H1 (cell line): ENCODE measurements at regions not wholly inside any gene's neighbourhood (a gene's known extent, or its start where the extent isn't known, plus 50 kb on each side); places are given as distances from the start of the nearest gene placed in this dataset.

ENCODE experiments used
- CTCF ChIA-PET: fragments of 300-600 bp; sonication (Branson Sonifier 250); formaldehyde crosslinking; loops from one replicate; lab custom pipeline; 2021; ENCODE audit not compliant: partially characterized antibody; lab: Charles Lee
- POLR2A ChIA-PET: fragments of 300-600 bp; sonication (Branson Sonifier 250); formaldehyde crosslinking; loops from one replicate; lab custom pipeline; 2021; ENCODE audit warnings: inconsistent platforms; ENCODE audit not compliant: partially characterized antibody; lab: Charles Lee
- DNase-seq, 2 experiments: peaks; one replicate each; pipeline versions ENCODE4 v3.0.0 to v3.0.0-alpha.2; 2010 to 2022; ENCODE audit warnings: low spot score in 2 of 2, low read depth in 1 of 2, mixed read lengths in 1 of 2
- FAIRE-seq: peaks from 2 replicates; lab custom pipeline; 2011; peaks lifted over from hg19 to GRCh38; lab: Jason Lieb, UNC
- H2AFZ ChIP-seq: 2 replicates; pipeline ENCODE4 v1.8.1; 2012; ENCODE audit warnings: low read length, inconsistent platforms
- H2AK5ac ChIP-seq: 2 replicates; pipeline ENCODE4 v1.6.1; 2013; ENCODE audit warnings: low read depth, low read length
- H2BK120ac ChIP-seq: replicated peaks from 2 replicates; pipeline ENCODE3; 2013; ENCODE audit warnings: low read depth, low read length, inconsistent platforms
- H2BK12ac ChIP-seq: 2 replicates; pipeline ENCODE4 v1.6.1; 2013; ENCODE audit warnings: low read depth, low read length
- H2BK15ac ChIP-seq: 2 replicates; pipeline ENCODE4 v1.6.1; 2013; ENCODE audit warnings: low read length
- H2BK20ac ChIP-seq: 2 replicates; pipeline ENCODE4 v1.6.1; 2013; ENCODE audit warnings: low read length
- H2BK5ac ChIP-seq: 2 replicates; pipeline ENCODE4 v1.6.1; 2013; ENCODE audit warnings: low read depth, low read length
- H3K14ac ChIP-seq: 2 replicates; pipeline ENCODE4 v1.6.1; 2013; ENCODE audit warnings: inconsistent platforms; ENCODE audit not compliant: insufficient read length
- H3K18ac ChIP-seq: 2 replicates; pipeline ENCODE4 v1.6.1; 2013; ENCODE audit warnings: low read length; ENCODE audit errors: extremely low read depth
- H3K23ac ChIP-seq: 2 replicates; pipeline ENCODE4 v1.6.1; 2013; ENCODE audit warnings: inconsistent platforms; ENCODE audit not compliant: insufficient read length
- H3K23me2 ChIP-seq: 2 replicates; pipeline ENCODE4 v1.6.1; 2013; ENCODE audit warnings: low read depth, low read length
- H3K27ac ChIP-seq: 2 replicates; pipeline ENCODE4 v1.6.1; 2011; ENCODE audit warnings: low read depth, low read length, inconsistent platforms
- H3K27me3 ChIP-seq, 4 experiments: replicated peaks in 1 of 4; 1 replicate in 1 of 4; 2 replicates in 3 of 4; pipeline versions ENCODE4 v1.6.1 to v1.8.1; 2011 to 2013; ENCODE audit warnings: low read length in 3 of 4, mild to moderate bottlenecking in 3 of 4, inconsistent platforms in 2 of 4, mixed read lengths in 2 of 4, moderate library complexity in 1 of 4; ENCODE audit not compliant: control insufficient read depth in 3 of 4, insufficient read depth in 3 of 4; ENCODE audit errors: extremely low read depth in 1 of 4
- H3K36me3 ChIP-seq, 4 experiments: 2 replicates each; pipeline versions ENCODE4 v1.6.1 to v1.8.1; 2011 to 2013; ENCODE audit warnings: mild to moderate bottlenecking in 4 of 4, low read length in 3 of 4, moderate library complexity in 2 of 4, control low read depth in 1 of 4, inconsistent platforms in 1 of 4; ENCODE audit not compliant: insufficient read depth in 4 of 4, control insufficient read depth in 2 of 4
- H3K4ac ChIP-seq: replicated peaks from 2 replicates; pipeline ENCODE3; 2013; ENCODE audit warnings: low read length, low read depth, mixed read lengths, inconsistent platforms; ENCODE audit not compliant: insufficient read length
- H3K4me1 ChIP-seq, 4 experiments: replicated peaks in 1 of 4; 1 replicate in 1 of 4; 2 replicates in 3 of 4; pipeline versions ENCODE4 v1.6.1 to v1.8.1; 2011 to 2013; ENCODE audit warnings: low read length in 3 of 4, inconsistent platforms in 2 of 4, mixed read lengths in 1 of 4; ENCODE audit not compliant: insufficient read depth in 4 of 4, control insufficient read depth in 3 of 4
- H3K4me2 ChIP-seq, 2 experiments: 2 replicates each; pipeline versions ENCODE4 v1.6.1 to v1.8.1; 2011 to 2013; ENCODE audit warnings: low read depth in 2 of 2, low read length in 2 of 2, control low read depth in 1 of 2, inconsistent platforms in 1 of 2, mild to moderate bottlenecking in 1 of 2; ENCODE audit not compliant: insufficient read depth in 1 of 2
- H3K4me3 ChIP-seq, 4 experiments: fragments of 200-600, 300-600 bp in 1 of 4; sonication (generic), shearing (Covaris generic), sonication (Bioruptor Twin) in 1 of 4; 2 replicates each; pipeline versions ENCODE4 v1.5.1 to v1.8.1; 2011 to 2016; ENCODE audit warnings: low read length in 4 of 4, low read depth in 3 of 4, control low read depth in 2 of 4, inconsistent platforms in 2 of 4, mild to moderate bottlenecking in 2 of 4, mixed read lengths in 1 of 4, moderate library complexity in 1 of 4; ENCODE audit not compliant: insufficient read depth in 2 of 4; ENCODE audit errors: extremely low read depth in 1 of 4
- H3K56ac ChIP-seq: replicated peaks from 2 replicates; pipeline ENCODE3; 2013; ENCODE audit warnings: low read depth, mild to moderate bottlenecking, mixed read lengths, low read length, inconsistent platforms; ENCODE audit not compliant: insufficient read length
- H3K79me1 ChIP-seq: 2 replicates; pipeline ENCODE4 v1.6.1; 2013; ENCODE audit warnings: low read depth, low read length, control low read depth
- H3K79me2 ChIP-seq, 2 experiments: 2 replicates each; pipeline versions ENCODE4 v1.6.1 to v1.8.1; 2012 to 2013; ENCODE audit warnings: low read length in 2 of 2, mild to moderate bottlenecking in 2 of 2, inconsistent platforms in 1 of 2; ENCODE audit not compliant: insufficient read depth in 2 of 2, control insufficient read depth in 1 of 2
- H3K9ac ChIP-seq, 4 experiments: replicated peaks in 1 of 4; 1 replicate in 1 of 4; 2 replicates in 3 of 4; pipeline versions ENCODE4 v1.6.1 to v1.8.1; 2011 to 2013; ENCODE audit warnings: low read depth in 3 of 4, low read length in 3 of 4, control low read depth in 2 of 4, mild to moderate bottlenecking in 2 of 4, moderate library complexity in 2 of 4, inconsistent platforms in 1 of 4; ENCODE audit errors: extremely low read depth in 1 of 4
- H3K9me3 ChIP-seq, 2 experiments: 2 replicates each; pipeline versions ENCODE4 v1.6.1 to v1.8.1; 2012 to 2013; ENCODE audit warnings: mild to moderate bottlenecking in 2 of 2, moderate library complexity in 2 of 2, control low read depth in 1 of 2, inconsistent platforms in 1 of 2, low read depth in 1 of 2, low read length in 1 of 2, mixed read lengths in 1 of 2; ENCODE audit not compliant: insufficient read depth in 2 of 2
- H4K20me1 ChIP-seq, 2 experiments: replicated peaks in 1 of 2; 2 replicates each; pipeline versions ENCODE3 to v1.8.1; 2011 to 2013; ENCODE audit warnings: inconsistent platforms in 2 of 2, low read length in 2 of 2, mild to moderate bottlenecking in 1 of 2; ENCODE audit not compliant: insufficient read depth in 2 of 2, control insufficient read depth in 1 of 2
- H4K5ac ChIP-seq: 2 replicates; pipeline ENCODE4 v1.6.1; 2013; ENCODE audit warnings: low read length, low read depth, mixed read lengths, inconsistent platforms; ENCODE audit not compliant: insufficient read length
- H4K8ac ChIP-seq: 2 replicates; pipeline ENCODE4 v1.8.0; 2013; ENCODE audit warnings: mild to moderate bottlenecking, moderate library complexity, low read length, inconsistent platforms; ENCODE audit not compliant: insufficient read depth; ENCODE audit errors: extremely low read depth
- H4K91ac ChIP-seq: replicated peaks from 2 replicates; pipeline ENCODE3; 2013; ENCODE audit warnings: low read length, mixed read lengths, inconsistent platforms; ENCODE audit not compliant: insufficient read length
- RFX5 ChIP-seq: IDR thresholded peaks from 2 replicates; pipeline ENCODE4 v1.6.1; 2011; ENCODE audit warnings: low read depth, low read length, improper control_type of control experiment, borderline replicate concordance
- WGBS, 2 experiments: shearing (Covaris generic) in 1 of 2; methylation state at CpG; one replicate each; pipeline versions ENCODE4 v1.1.6 to v1.1.7; 2013 to 2015; ENCODE audit warnings: low lambda C conversion rate in 2 of 2, mixed read lengths in 2 of 2, inconsistent platforms in 1 of 2, low coverage in 1 of 2, missing lambda C conversion rate in 1 of 2; ENCODE audit not compliant: insufficient replicate concordance in 2 of 2, insufficient coverage in 1 of 2, insufficient read length in 1 of 2; ENCODE audit errors: extremely low coverage in 1 of 2, missing lambda C conversion rate in 1 of 2; 5-methylcytosine and 5-hydroxymethylcytosine counted together
- TF ChIP-seq, protein P1 (sequence below): IDR thresholded peaks from 2 replicates; pipeline ENCODE4 v1.6.1; 2012; ENCODE audit warnings: low read length, inconsistent platforms

GRCh38 chr3:148221303-148221702 lies 476.4 kb upstream of the AGTR1 start:
- H3K36me3 ChIP-seq, result no peaks in the 10 kb centered on the region
- H3K9me3 ChIP-seq, result no peaks in the 10 kb centered on the region
- no peaks in the 10 kb centered on the region for H3K27me3 ChIP-seq
- H3K27ac ChIP-seq, result no peak overlapping the region
- no peak overlapping the region for H2BK20ac ChIP-seq
- no peak overlapping the region for H3K14ac ChIP-seq
- no peak overlapping the region for H3K4ac ChIP-seq
- ChIA-PET CTCF (interaction anchor here (1.7 kb wide), 1 partner anchor 18 kb away, joined by 9 read pairs; no protein-coding TSS in a partner anchor), POLR2A (no interaction called here)
- H2BK120ac ChIP-seq, result no peak overlapping the region
- H3K23ac ChIP-seq, result no peak overlapping the region
- H3K18ac ChIP-seq, result no peak overlapping the region
- no peaks in the 10 kb centered on the region for H3K79me2 ChIP-seq
- H4K20me1 ChIP-seq, result no peaks in the 10 kb centered on the region
- no peak overlapping the region for H2BK15ac ChIP-seq
- no peak overlapping the region for H3K9ac ChIP-seq
- no peak overlapping the region for H3K56ac ChIP-seq
- H3K23me2 ChIP-seq, result no peaks in the 10 kb centered on the region
- no peak overlapping the region for H4K5ac ChIP-seq
- H3K79me1 ChIP-seq, result no peaks in the 10 kb centered on the region
- no peak overlapping the region for H4K91ac ChIP-seq
- H4K8ac ChIP-seq, result no peak overlapping the region
- WGBS, 2 experiments, result 82% methylated on average over 1 of the region's 1 CpG; no CpG with 5 or more reads in 1 of the 2 experiments
- DNase-seq (no peak), FAIRE-seq (no peak)
- no peak overlapping the region for H2BK12ac ChIP-seq
- no peak overlapping the region for H2BK5ac ChIP-seq
- H3K4me3 ChIP-seq, result no peak overlapping the region
- no peak overlapping the region for H2AK5ac ChIP-seq
- peak overlapping the region; percentile 36; the same call in 1 of the 2 replicates for H2AFZ ChIP-seq
- no peaks in the 10 kb centered on the region for H3K4me1 ChIP-seq
- H3K4me2 ChIP-seq, result no peak overlapping the region
- TF ChIP-seq RFX5, result no peak
- TF ChIP-seq, protein P1, sequence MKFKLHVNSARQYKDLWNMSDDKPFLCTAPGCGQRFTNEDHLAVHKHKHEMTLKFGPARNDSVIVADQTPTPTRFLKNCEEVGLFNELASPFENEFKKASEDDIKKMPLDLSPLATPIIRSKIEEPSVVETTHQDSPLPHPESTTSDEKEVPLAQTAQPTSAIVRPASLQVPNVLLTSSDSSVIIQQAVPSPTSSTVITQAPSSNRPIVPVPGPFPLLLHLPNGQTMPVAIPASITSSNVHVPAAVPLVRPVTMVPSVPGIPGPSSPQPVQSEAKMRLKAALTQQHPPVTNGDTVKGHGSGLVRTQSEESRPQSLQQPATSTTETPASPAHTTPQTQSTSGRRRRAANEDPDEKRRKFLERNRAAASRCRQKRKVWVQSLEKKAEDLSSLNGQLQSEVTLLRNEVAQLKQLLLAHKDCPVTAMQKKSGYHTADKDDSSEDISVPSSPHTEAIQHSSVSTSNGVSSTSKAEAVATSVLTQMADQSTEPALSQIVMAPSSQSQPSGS, result no peak
